Cerebellar cortex (tissue), 1 donor: ENCODE measurements at regions not wholly inside any gene's neighbourhood (a gene's known extent, or its start where the extent isn't known, plus 50 kb on each side); places are given as distances from the start of the nearest gene placed in this dataset.

ENCODE experiments used
- DNase-seq: peaks from one replicate; pipeline ENCODE4 v3.0.0-alpha.2; 2015; ENCODE audit warnings: low spot score

- DNase-seq, result no peak
Observed at GRCh38 chr3:6785726-6786125, 75.2 kb upstream of the GRM7 start.

- no peak for DNase-seq
Observed at GRCh38 chr3:6791161-6791560, 69.8 kb upstream of the GRM7 start.

GRCh38 chr3:6799264-6799915 is 61.5 kb upstream of the GRM7 start:
- peak; percentile 5 for DNase-seq

GRCh38 chr3:6803619-6804018 is 57.3 kb upstream of the GRM7 start:
- DNase-seq, result no peak

- no peak for DNase-seq
Observed at GRCh38 chr3:6805236-6805635, 55.7 kb upstream of the GRM7 start.

- no peak for DNase-seq
Observed at GRCh38 chr3:6806991-6807390, 53.9 kb upstream of the GRM7 start.

GRCh38 chr3:6807967-6808588 is 52.8 kb upstream of the GRM7 start:
- DNase-seq, result no peak

GRCh38 chr3:6809349-6809748 is 51.6 kb upstream of the GRM7 start:
- DNase-seq, result no peak
